Endothelial cell of umbilical vein (primary cell): ENCODE measurements at regions not wholly inside any gene's neighbourhood (a gene's known extent, or its start where the extent isn't known, plus 50 kb on each side); places are given as distances from the start of the nearest gene placed in this dataset.

ENCODE experiments used
- BruUV-seq: library from RNA; stranded (reverse); fragments of 400-500 nt; replicated peaks from 2 replicates; lab custom pipeline; 2021; lab: Mats Ljungman, UMichigan
- CTCF ChIA-PET: fragments of 300-600, 350-600 bp; sonication (Branson Sonifier 250); formaldehyde crosslinking; loops from one replicate; lab custom pipeline; 2021; ENCODE audit warnings: antibody characterized with exemption, inconsistent platforms; lab: Charles Lee
- POLR2A ChIA-PET: fragments of 300-600, 350-600 bp; sonication (Branson Sonifier 250); formaldehyde crosslinking; loops from one replicate; lab custom pipeline; 2021; ENCODE audit warnings: antibody characterized with exemption, inconsistent platforms; lab: Charles Lee
- DNase-seq: peaks from one replicate; pipeline ENCODE4 v3.0.0-alpha.2; 2011; ENCODE audit warnings: low read depth, low spot score
- FAIRE-seq: peaks from 2 replicates; lab custom pipeline; 2011; peaks lifted over from hg19 to GRCh38; lab: Jason Lieb, UNC
- H2AFZ ChIP-seq: 2 replicates; pipeline ENCODE4 v1.6.0; 2012; ENCODE audit warnings: low read depth, low read length, control low read depth, inconsistent platforms
- H3K27ac ChIP-seq: 2 replicates; pipeline ENCODE4 v1.5.1; 2011; ENCODE audit warnings: low read depth, mild to moderate bottlenecking, control low read depth, low read length, moderate library complexity; ENCODE audit not compliant: insufficient read depth
- H3K27me3 ChIP-seq, 2 experiments: 2 replicates each; pipeline versions ENCODE4 v1.6.0 to v1.6.1; 2011; ENCODE audit warnings: low read length in 2 of 2, mixed read lengths in 1 of 2; ENCODE audit not compliant: control insufficient read depth in 2 of 2, insufficient read depth in 2 of 2
- H3K36me3 ChIP-seq, 2 experiments: 2 replicates in 1 of 2; 3 replicates in 1 of 2; pipeline ENCODE4 v1.5.1; 2011; ENCODE audit warnings: low read length in 2 of 2, mild to moderate bottlenecking in 1 of 2, moderate library complexity in 1 of 2; ENCODE audit not compliant: control insufficient read depth in 2 of 2, insufficient read depth in 2 of 2; ENCODE audit errors: extremely low read depth in 1 of 2
- H3K4me1 ChIP-seq: 3 replicates; pipeline ENCODE4 v1.5.1; 2011; ENCODE audit warnings: mild to moderate bottlenecking, low read length; ENCODE audit not compliant: control insufficient read depth, insufficient read depth; ENCODE audit errors: extremely low read depth
- H3K4me2 ChIP-seq: 2 replicates; pipeline ENCODE4 v1.6.1; 2011; ENCODE audit warnings: low read length, control low read depth, mixed read lengths; ENCODE audit not compliant: insufficient read depth
- H3K4me3 ChIP-seq, 3 experiments: fragments of 200-600 bp in 1 of 3; sonication (generic), shearing (Covaris generic) in 1 of 3; replicated peaks in 1 of 3; 2 replicates each; pipeline ENCODE4 v1.5.1; 2011 to 2016; ENCODE audit warnings: control low read depth in 3 of 3, low read length in 3 of 3, mild to moderate bottlenecking in 2 of 3, inconsistent platforms in 1 of 3, low read depth in 1 of 3, moderate library complexity in 1 of 3; ENCODE audit not compliant: insufficient read depth in 1 of 3
- H3K79me2 ChIP-seq: 2 replicates; pipeline ENCODE4 v1.6.0; 2012; ENCODE audit warnings: low read length, inconsistent platforms; ENCODE audit not compliant: control insufficient read depth, insufficient read depth
- H3K9ac ChIP-seq: replicated peaks from 2 replicates; pipeline ENCODE3; 2011; ENCODE audit warnings: low read length, control low read depth; ENCODE audit not compliant: insufficient read depth; ENCODE audit errors: extremely low read depth
- H3K9me1 ChIP-seq: replicated peaks from 3 replicates; pipeline ENCODE4 v1.6.0; 2011; ENCODE audit warnings: mild to moderate bottlenecking, low read length; ENCODE audit not compliant: control insufficient read depth, insufficient read depth; ENCODE audit errors: extremely low read depth
- H3K9me3 ChIP-seq: replicated peaks from 2 replicates; pipeline ENCODE4 v1.5.1; 2012; ENCODE audit warnings: low read length, inconsistent platforms; ENCODE audit not compliant: control insufficient read depth, insufficient read depth
- H4K20me1 ChIP-seq: replicated peaks from 2 replicates; pipeline ENCODE3; 2011; ENCODE audit warnings: mild to moderate bottlenecking, low read length; ENCODE audit not compliant: control insufficient read depth, insufficient read depth; ENCODE audit errors: extremely low read depth
- EZH2 ChIP-seq: IDR thresholded peaks from 2 replicates; pipeline ENCODE4 v1.6.1; 2012; ENCODE audit warnings: borderline replicate concordance, low read depth, mild to moderate bottlenecking, moderate library complexity, low read length, inconsistent platforms; ENCODE audit not compliant: severe bottlenecking
- FOS ChIP-seq: IDR thresholded peaks from 2 replicates; pipeline ENCODE4 v1.6.1; 2011; ENCODE audit warnings: mild to moderate bottlenecking, low read length, moderate library complexity, borderline replicate concordance; ENCODE audit not compliant: insufficient read depth
- GATA2 ChIP-seq: IDR thresholded peaks from 2 replicates; pipeline ENCODE4 v1.7.0; 2011; ENCODE audit warnings: low read depth, mild to moderate bottlenecking, moderate library complexity, mixed read lengths, low read length; ENCODE audit not compliant: insufficient read length, insufficient read depth
- JUN ChIP-seq: IDR thresholded peaks from 2 replicates; pipeline ENCODE4 v1.6.1; 2011; ENCODE audit warnings: borderline replicate concordance, low read depth; ENCODE audit not compliant: insufficient read length, insufficient read depth
- MYC ChIP-seq: IDR thresholded peaks from one replicate; pipeline ENCODE4 v1.6.1; 2011; ENCODE audit warnings: mild to moderate bottlenecking, low read depth, low read length
- POLR2A ChIP-seq: IDR thresholded peaks from 2 replicates; pipeline ENCODE4 v1.6.1; 2012; ENCODE audit warnings: low read depth, mild to moderate bottlenecking, control low read depth, low read length
- POLR2AphosphoS5 ChIP-seq: IDR thresholded peaks from 2 replicates; pipeline ENCODE4 v1.6.1; 2012; ENCODE audit warnings: low read depth, mild to moderate bottlenecking, control low read depth, low read length, moderate library complexity; ENCODE audit not compliant: insufficient read depth
- dilution Hi-C: fragments of 300-500 bp; cut with MboI; formaldehyde crosslinking; loops from one replicate; pipeline ENCODE4 v1.15.0; 2019; ENCODE audit warnings: low sequenced_read_pairs; ENCODE audit not compliant: extremely low pct_ligation_motif_present
- intact Hi-C: fragments of 100-400 bp; cut with micrococcal nuclease; formaldehyde crosslinking; loops from one replicate; pipeline ENCODE4 v1.10.0; 2022
- TF ChIP-seq, protein P1 (sequence below): IDR thresholded peaks from 2 replicates; pipeline ENCODE4 v1.6.1; 2011; ENCODE audit not compliant: insufficient read depth, insufficient read length
- TF ChIP-seq, protein P2 (sequence below), 2 donors: IDR thresholded peaks; 1 replicate in 1 of 2; 2 replicates in 1 of 2; pipeline ENCODE4 v1.5.1; 2011; ENCODE audit warnings: low read length in 2 of 2, mild to moderate bottlenecking in 2 of 2, moderate library complexity in 2 of 2, control low read depth in 1 of 2, inconsistent platforms in 1 of 2, low read depth in 1 of 2; ENCODE audit not compliant: insufficient read depth in 1 of 2; ENCODE audit errors: extremely low read depth in 1 of 2

DNA sequence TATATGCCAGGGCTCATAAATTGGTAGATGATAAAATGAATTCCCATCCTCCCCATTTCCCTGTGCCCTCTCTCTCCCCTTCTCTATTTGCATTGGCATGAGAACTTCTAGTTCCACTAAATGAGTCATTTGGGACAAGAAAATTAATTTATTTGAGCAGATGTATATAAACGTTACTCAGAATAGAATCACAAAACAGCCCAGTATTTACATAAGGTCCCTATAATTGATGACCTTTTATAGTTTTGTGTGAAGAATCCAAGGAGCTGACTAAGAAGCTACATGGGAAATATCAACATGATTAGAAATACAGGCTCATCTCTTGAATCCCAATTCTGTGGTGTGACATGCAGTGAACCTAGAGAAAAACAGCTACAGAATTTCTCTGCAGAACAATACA, 617.7 kb upstream of the NR2F2 start:
- DNase-seq, result peak; percentile 23
- Histone ChIP-seq H3K27me3 (no peaks in the 10 kb centered on the region), H3K9me3 (no peaks in the 10 kb centered on the region), H3K4me2 (peak overlapping the region; percentile 12), H3K4me1 (peaks cover 11% of the 10 kb centered on the region), H3K9me1 (no peaks in the 10 kb centered on the region), H2AFZ (no peak overlapping the region), H4K20me1 (no peaks in the 10 kb centered on the region), H3K36me3 (no peaks in the 10 kb centered on the region), H3K27ac (no peak overlapping the region), H3K9ac (no peak overlapping the region), H3K79me2 (no peaks in the 10 kb centered on the region), H3K4me3 (no peak overlapping the region)
- no peak for FAIRE-seq
- BruUV-seq, result no TSS peak
- CTCF ChIA-PET, result no interaction called here
- POLR2A ChIA-PET, result no interaction called here
- intact Hi-C loops (no loop called here), dilution Hi-C loops (no loop called here)
- TF ChIP-seq EZH2 (no peak), FOS (peak; percentile 47), MYC (no peak), GATA2 (no peak), JUN (no peak)

- Histone ChIP-seq H3K4me1 (peaks cover 11% of the 10 kb centered on the region), H2AFZ (no peak overlapping the region), H4K20me1 (no peaks in the 10 kb centered on the region), H3K27ac (no peak overlapping the region), H3K9me3 (no peaks in the 10 kb centered on the region), H3K79me2 (no peaks in the 10 kb centered on the region), H3K9me1 (no peaks in the 10 kb centered on the region), H3K9ac (no peak overlapping the region), H3K4me3 (no peak overlapping the region), H3K27me3 (no peaks in the 10 kb centered on the region), H3K4me2 (no peak overlapping the region), H3K36me3 (no peaks in the 10 kb centered on the region)
- FAIRE-seq (no peak), DNase-seq (no peak)
- BruUV-seq, result no TSS peak
- TF ChIP-seq POLR2AphosphoS5, result no peak
- TF ChIP-seq EZH2, result no peak
- TF ChIP-seq FOS, result no peak
- no peak for TF ChIP-seq GATA2
- no peak for TF ChIP-seq POLR2A
- TF ChIP-seq, protein P1, sequence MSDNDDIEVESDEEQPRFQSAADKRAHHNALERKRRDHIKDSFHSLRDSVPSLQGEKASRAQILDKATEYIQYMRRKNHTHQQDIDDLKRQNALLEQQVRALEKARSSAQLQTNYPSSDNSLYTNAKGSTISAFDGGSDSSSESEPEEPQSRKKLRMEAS, result no peak
- no peak for TF ChIP-seq JUN
- TF ChIP-seq, protein P2, sequence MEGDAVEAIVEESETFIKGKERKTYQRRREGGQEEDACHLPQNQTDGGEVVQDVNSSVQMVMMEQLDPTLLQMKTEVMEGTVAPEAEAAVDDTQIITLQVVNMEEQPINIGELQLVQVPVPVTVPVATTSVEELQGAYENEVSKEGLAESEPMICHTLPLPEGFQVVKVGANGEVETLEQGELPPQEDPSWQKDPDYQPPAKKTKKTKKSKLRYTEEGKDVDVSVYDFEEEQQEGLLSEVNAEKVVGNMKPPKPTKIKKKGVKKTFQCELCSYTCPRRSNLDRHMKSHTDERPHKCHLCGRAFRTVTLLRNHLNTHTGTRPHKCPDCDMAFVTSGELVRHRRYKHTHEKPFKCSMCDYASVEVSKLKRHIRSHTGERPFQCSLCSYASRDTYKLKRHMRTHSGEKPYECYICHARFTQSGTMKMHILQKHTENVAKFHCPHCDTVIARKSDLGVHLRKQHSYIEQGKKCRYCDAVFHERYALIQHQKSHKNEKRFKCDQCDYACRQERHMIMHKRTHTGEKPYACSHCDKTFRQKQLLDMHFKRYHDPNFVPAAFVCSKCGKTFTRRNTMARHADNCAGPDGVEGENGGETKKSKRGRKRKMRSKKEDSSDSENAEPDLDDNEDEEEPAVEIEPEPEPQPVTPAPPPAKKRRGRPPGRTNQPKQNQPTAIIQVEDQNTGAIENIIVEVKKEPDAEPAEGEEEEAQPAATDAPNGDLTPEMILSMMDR (IDR thresholded peaks at IDR 0.05; ENCODE audit: extremely low read depth in 1 of 2, insufficient read depth in 1 of 2, low read depth in 1 of 2, low read length in 2 of 2), result no peak
- no peak for TF ChIP-seq MYC
- ChIA-PET CTCF (no interaction called here), POLR2A (no interaction called here)
- dilution Hi-C loops (no loop called here), intact Hi-C loops (no loop called here)
Observed at GRCh38 chr15:95713324-95713723, 617.2 kb upstream of the NR2F2 start.
